ENCODE measurements at regions not wholly inside any gene's neighbourhood (a gene's known extent, or its start where the extent isn't known, plus 50 kb on each side); places are given as distances from the start of the nearest gene placed in this dataset.

GRCh38 chr5:67541875-67542274, 345.3 kb upstream of the CD180 start:
- Histone ChIP-seq H3K4me2 (ENCODE audit: control insufficient read depth, insufficient read depth) (no peak overlapping the region), H3K27ac (ENCODE audit: control insufficient read depth, insufficient read depth) (no peak overlapping the region), H3K36me3 (ENCODE audit: control insufficient read depth in 2 of 2, insufficient read depth in 2 of 2, low read length in 1 of 2) (no peaks in the 10 kb centered on the region), H3K79me2 (ENCODE audit: control insufficient read depth, insufficient read depth, low read length) (no peaks in the 10 kb centered on the region), H3K9ac (ENCODE audit: control insufficient read depth, insufficient read depth, low read length) (no peak overlapping the region), H3K4me1 (ENCODE audit: control insufficient read depth, insufficient read depth, low read length) (no peaks in the 10 kb centered on the region), H4K20me1 (ENCODE audit: control insufficient read depth, insufficient read depth) (no peaks in the 10 kb centered on the region), H3K27me3 (replicated peaks in 1 of 2; ENCODE audit: control insufficient read depth in 2 of 2, insufficient read depth in 2 of 2, low read length in 1 of 2) (no peaks in the 10 kb centered on the region), H3K9me3 (replicated peaks; ENCODE audit: control insufficient read depth, insufficient read depth, low read length) (no peaks in the 10 kb centered on the region; the same call in 2 of the 3 replicates), H2AFZ (ENCODE audit: control insufficient read depth, low read depth, low read length) (no peak overlapping the region), H3K4me3 (no peak overlapping the region)
- no TSS peak for BruUV-seq (replicated peaks)
- ChIA-PET POLR2A (no interaction called here), RAD21 (ENCODE audit: unreplicated experiment) (no interaction called here), SMC1A (ENCODE audit: uncharacterized antibody, unreplicated experiment) (interaction anchor here (0.9 kb wide), 1 partner anchor 169 kb away, joined by 3 read pairs; no protein-coding TSS in a partner anchor), CTCF (no interaction called here)
- in situ Hi-C loops (cut with MboI) (no loop called here), intact Hi-C loops (cut with micrococcal nuclease; ENCODE audit: unreplicated experiment) (no loop called here)
- ATAC-seq (no peak), DNase-seq (ENCODE audit: low read depth, low spot score) (no peak), FAIRE-seq (no peak)
- WGBS (ENCODE audit: insufficient coverage, insufficient replicate concordance, low lambda C conversion rate, missing lambda C conversion rate), result 100% methylated on average over 1 of the region's 1 CpG
- TF ChIP-seq IRF5 (IDR thresholded peaks at IDR 0.05; ENCODE audit: borderline replicate concordance) (no peak), TCF3 (IDR thresholded peaks at IDR 0.05; ENCODE audit: borderline replicate concordance, insufficient read depth, low read depth, low read length) (no peak), SP1 (IDR thresholded peaks at IDR 0.05; ENCODE audit: low read depth, low read length) (no peak), GABPA (IDR thresholded peaks at IDR 0.05; ENCODE audit: low read depth) (no peak), ZBTB4 (CRISPR knock-in tag; IDR thresholded peaks at IDR 0.05) (no peak), USF2 (IDR thresholded peaks at IDR 0.05; ENCODE audit: borderline replicate concordance, low read depth, low read length) (no peak), PKNOX1 (IDR thresholded peaks at IDR 0.05) (no peak), ZNF592 (IDR thresholded peaks at IDR 0.05) (no peak), RBBP5 (conservative IDR thresholded peaks at IDR 0.05) (no peak), ZNF24 (IDR thresholded peaks at IDR 0.05) (no peak), CTCF (IDR thresholded peaks at IDR 0.05 in 2 of 3, conservative IDR thresholded peaks at IDR 0.05 in 1 of 3; ENCODE audit: control insufficient read depth in 2 of 3, extremely low read depth in 1 of 3, insufficient read depth in 1 of 3, low read depth in 3 of 3, low read length in 3 of 3) (no peak), CBX5 (IDR thresholded peaks at IDR 0.05; ENCODE audit: low read depth) (no peak)
